ENCODE measurements at regions not wholly inside any gene's neighbourhood (a gene's known extent, or its start where the extent isn't known, plus 50 kb on each side); places are given as distances from the start of the nearest gene placed in this dataset.
"Not testable (repeated sequence)": the region's sequence is repeated elsewhere in the genome, so short reads cannot be mapped to it uniquely, and the experiment has no call there.

- no peak for DNase-seq
Measured at GRCh38 chr18:22504251-22505030, 86.7 kb upstream of the CTAGE1 start.

GRCh38 chr18:22505141-22505591 is 87.5 kb upstream of the CTAGE1 start:
- no peak for DNase-seq

- no peak for DNase-seq
Measured at GRCh38 chr18:22507055-22507454, 89.3 kb upstream of the CTAGE1 start.

GRCh38 chr18:22509423-22509822 is 91.7 kb upstream of the CTAGE1 start:
- no peak for DNase-seq

- no peak for DNase-seq
Measured at GRCh38 chr18:22510697-22511096, 93.0 kb upstream of the CTAGE1 start.

GRCh38 chr18:22513721-22514481 is 96.2 kb upstream of the CTAGE1 start:
- peak; percentile 3 to 6 for DNase-seq

GRCh38 chr18:22514655-22515054 is 96.9 kb upstream of the CTAGE1 start:
- no peak for DNase-seq

GRCh38 chr18:22515250-22515649 is 97.5 kb upstream of the CTAGE1 start:
- no peak for DNase-seq

- DNase-seq, result no peak
Measured at GRCh38 chr18:22517356-22517755, 99.6 kb upstream of the CTAGE1 start.

GRCh38 chr18:22521026-22521707 is 103.5 kb upstream of the CTAGE1 start:
- DNase-seq, result peak; percentile 2 to 16

- peak; percentile 66 to 73 for DNase-seq
Measured at GRCh38 chr18:22523481-22523880, 105.8 kb upstream of the CTAGE1 start.

- no peak for DNase-seq
Measured at GRCh38 chr18:22524783-22525182, 107.1 kb upstream of the CTAGE1 start.

GRCh38 chr18:22525313-22525712 is 107.6 kb upstream of the CTAGE1 start:
- no peak for DNase-seq

- DNase-seq, result no peak
Measured at GRCh38 chr18:22525883-22526282, 108.2 kb upstream of the CTAGE1 start.

GRCh38 chr18:22528291-22528690 is 110.6 kb upstream of the CTAGE1 start:
- DNase-seq, result no peak

GRCh38 chr18:22534706-22535105 is 117.0 kb upstream of the CTAGE1 start:
- DNase-seq, result not testable (repeated sequence)

GRCh38 chr18:22536558-22536957 is 118.8 kb upstream of the CTAGE1 start:
- DNase-seq, result no peak

GRCh38 chr18:22538426-22538825 is 120.7 kb upstream of the CTAGE1 start:
- DNase-seq, result no peak

GRCh38 chr18:22539051-22539765 is 121.5 kb upstream of the CTAGE1 start:
- DNase-seq, result no peak

GRCh38 chr18:22541232-22541631 is 123.5 kb upstream of the CTAGE1 start:
- no peak for DNase-seq

- DNase-seq, result no peak
Measured at GRCh38 chr18:22542406-22542835, 124.7 kb upstream of the CTAGE1 start.

GRCh38 chr18:22543769-22544168 is 126.1 kb upstream of the CTAGE1 start:
- DNase-seq, result no peak

GRCh38 chr18:22544626-22545025 is 126.9 kb upstream of the CTAGE1 start:
- DNase-seq, result no peak

Data from AML-193 (cell line).